ENCODE measurements at regions not wholly inside any gene's neighbourhood (a gene's known extent, or its start where the extent isn't known, plus 50 kb on each side); places are given as distances from the start of the nearest gene placed in this dataset.
"Not testable (repeated sequence)": the region's sequence is repeated elsewhere in the genome, so short reads cannot be mapped to it uniquely, and the experiment has no call there.

DNA sequence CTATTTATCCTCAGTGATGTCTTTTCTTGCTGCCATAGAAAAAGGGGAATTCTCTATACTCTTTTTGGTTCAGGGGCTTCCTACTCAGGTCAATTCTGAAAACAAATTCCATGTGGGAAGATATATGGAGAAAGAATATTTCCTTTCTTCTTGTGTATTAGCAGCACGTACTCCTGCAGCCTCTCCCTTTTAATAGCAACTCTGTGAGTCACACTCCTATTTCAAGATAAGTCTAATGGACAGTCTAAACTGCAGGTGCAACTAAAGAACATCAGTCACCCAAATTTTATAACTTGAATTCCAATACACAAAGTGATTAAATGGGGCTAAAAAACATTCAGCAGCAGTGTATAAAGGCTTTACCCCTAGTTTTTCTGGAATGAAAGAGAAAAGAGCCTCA is 942.2 kb downstream of the CNTNAP5 start:
- DNase-seq (ENCODE audit: low read depth): no peak

DNA sequence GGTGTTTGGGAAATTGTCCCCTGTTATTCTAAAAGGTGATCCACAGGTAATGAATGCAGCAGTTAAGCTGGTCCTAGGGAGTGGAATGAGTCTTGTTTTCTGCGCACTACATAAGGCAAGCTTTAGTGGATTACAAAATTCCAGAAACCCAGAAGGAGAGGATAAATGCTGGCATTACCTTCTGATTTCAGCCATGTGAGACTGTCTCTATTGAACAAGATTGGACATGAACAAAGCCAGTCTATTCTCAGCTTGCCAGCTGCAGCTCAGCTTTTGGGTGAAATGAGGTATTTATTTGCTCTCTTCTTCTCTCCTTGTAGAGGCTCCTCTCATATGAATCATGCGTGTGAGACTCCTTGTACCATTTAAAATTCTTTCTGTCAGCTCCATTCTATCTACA is 944.9 kb downstream of the CNTNAP5 start:
- no peak for DNase-seq (ENCODE audit: low read depth)

DNA sequence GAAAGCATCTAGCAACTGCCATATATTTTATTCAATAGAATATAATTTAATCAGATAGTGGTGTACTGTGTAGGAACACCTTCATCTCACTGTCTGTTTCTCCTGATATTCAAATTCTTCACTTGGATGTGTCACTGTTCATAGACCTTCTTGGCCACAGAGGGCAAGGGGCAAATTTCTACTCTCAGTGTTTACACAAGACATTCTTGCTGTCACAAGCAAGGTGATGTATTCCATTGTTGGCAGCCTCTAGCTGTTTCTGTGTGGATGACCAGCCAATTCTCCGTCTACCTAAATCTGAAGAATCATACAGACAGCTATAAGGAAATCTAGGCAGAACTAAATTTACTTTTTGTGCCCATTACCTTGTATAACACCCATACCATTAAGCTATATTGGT is 948.3 kb downstream of the CNTNAP5 start:
- no peak for DNase-seq (ENCODE audit: low read depth)

DNA sequence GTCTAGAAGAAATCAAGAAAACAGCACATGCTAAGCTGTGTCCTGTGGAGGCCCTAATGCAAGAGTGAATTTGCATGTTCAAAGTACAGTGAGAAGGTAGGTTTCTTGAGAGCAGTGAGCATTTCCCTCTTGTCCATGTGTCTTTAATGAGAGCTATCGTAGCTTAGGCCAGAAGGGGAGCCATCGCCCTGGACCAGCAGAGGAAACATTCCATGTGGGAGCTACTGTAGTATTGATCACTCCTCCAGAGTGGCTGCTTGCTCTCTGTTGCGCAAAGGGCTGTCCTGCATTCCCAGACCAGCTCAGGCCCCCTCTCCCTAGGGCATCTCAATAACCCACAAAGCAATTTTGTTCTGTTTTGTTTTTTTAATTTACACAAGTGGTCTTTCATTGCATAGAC is 950.1 kb downstream of the CNTNAP5 start:
- no peak for DNase-seq (ENCODE audit: low read depth)

DNA sequence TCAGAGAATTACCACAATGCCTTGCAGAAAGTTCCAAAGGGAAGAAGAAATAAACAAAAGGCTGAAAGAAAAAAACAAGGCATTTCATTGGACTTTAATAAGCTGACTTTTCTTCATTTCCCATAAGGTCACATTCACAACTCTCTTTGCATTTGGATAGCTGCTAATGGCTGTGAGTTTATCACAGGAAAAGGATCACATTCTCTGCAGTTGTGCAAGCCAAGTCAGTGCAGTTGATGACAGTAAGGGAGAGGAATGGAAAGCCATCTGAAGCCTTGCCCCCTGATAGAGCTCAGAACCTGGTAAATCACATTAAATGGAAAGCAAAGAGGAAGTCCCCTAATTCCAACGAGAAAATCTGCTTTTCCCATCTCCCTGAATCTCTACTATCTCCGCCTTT is 950.6 kb downstream of the CNTNAP5 start:
- DNase-seq (ENCODE audit: low read depth): no peak

DNA sequence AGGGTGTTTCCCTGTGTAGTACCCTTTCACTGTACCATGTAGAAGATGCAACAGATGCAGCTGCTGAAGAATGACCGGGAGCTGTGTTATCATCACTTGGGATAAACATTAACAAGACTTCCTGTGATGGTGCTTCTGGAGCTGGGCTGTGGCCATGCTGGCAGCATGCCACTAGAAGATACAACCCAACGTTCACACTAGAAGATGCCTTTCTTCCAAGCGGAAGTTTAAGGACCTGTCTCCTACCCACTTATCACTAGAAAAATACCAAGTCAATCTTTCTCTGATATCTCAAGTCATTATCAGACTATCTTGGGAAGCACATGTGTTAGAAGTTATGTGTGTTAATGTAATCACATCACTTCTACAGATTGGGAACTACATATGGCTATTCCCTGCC is 953.5 kb downstream of the CNTNAP5 start:
- no peak for DNase-seq (ENCODE audit: low read depth)

DNA sequence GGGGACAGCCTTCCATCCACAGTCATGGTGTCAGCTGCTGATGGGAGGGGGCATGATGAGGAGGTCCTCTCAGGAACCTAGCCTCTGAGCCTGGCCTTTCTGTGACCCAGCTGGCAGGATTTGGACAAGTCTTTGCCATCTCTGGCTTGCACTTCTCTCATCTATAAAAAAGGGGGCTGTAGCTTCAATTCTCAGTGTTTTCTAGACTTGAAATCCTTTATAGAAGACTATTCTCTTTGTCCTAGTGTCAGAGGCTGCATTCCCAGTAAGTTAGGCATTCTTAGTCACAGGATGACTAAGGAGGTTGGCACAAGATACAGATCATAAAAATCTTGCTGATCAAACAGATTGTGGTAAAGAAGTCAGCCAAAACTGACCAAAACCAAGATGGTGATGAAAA is 958.5 kb downstream of the CNTNAP5 start:
- no peak for DNase-seq (ENCODE audit: low read depth)

DNA sequence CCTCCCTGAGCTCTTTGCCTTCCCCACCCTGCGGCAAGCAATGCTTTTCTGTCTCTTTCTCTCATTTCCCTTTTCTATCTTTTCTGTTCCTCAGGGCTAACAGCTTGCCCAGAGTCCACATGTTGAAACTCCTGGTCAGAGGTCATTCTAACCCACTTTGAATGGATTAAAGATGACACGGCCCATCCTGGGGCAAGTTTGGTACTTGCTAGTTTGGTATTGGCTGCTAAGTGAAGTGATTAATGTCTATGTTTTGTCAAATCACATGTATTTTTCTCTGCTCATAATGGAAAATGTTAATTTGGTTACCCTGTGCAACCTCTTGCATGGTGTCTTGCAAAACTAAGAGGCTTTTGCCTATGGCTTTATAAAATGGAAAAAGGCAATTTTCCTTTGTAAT is 960.2 kb downstream of the CNTNAP5 start:
- no peak for DNase-seq (ENCODE audit: low read depth)

DNA sequence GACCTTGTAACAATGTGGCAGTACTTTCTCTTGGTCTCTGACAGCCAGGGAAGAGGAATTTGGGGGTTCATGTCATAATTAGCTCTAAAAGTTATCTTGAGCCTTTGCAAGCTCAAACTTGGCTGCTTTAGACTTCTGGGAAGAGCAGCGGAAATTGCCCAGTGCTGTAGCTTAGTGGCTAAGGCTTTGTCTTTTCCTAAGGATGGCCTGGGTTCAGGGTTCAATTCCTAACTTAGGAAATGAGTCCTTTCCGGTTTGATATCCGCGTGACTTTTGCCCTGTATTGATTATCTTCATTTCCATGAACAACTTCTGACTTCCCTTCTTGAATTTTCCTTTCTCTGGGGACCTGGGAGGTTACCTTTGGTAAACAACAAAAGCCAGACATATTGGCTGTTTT is 961.0 kb downstream of the CNTNAP5 start:
- no peak for DNase-seq (ENCODE audit: low read depth)

DNA sequence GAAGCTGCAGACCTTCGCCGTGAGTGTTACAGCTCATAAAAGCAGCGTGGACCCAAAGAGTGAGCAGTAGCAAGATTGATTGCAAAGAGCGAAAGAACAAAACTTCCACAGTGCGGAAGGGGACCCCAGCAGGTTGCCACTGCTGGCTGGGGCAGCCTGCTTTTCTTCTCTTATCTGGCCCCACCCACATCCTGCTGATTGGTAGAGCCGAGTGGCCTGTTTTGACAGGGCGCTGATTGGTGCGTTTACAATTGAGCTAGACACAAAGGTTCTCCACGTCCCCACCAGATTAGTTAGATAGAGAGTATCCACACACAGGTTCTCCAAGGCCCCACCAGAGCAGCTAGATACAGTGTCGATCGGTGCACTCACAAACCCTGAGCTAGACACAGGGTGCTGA is 961.8 kb downstream of the CNTNAP5 start:
- not testable (repeated sequence) for DNase-seq (ENCODE audit: low read depth)

DNA sequence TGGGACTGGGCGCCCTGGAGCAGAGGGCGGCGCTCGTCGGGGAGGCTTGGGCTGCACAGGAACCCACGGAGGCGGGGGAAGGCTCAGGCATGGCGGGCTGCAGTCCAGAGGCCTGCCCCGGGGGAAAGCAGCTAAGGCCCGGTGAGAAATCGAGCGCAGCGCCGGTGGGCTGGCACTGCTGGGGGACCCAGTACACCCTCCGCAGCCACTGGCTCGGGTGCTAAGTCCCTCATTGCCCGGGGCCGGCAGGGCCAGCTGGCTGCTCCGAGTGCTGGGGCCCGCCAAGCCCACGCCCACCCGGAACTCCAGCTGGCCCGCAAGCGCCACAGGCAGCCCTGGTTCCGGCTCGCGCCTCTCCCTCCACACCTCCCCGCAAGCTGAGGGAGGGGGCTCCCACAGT is 962.3 kb downstream of the CNTNAP5 start:
- not testable (repeated sequence) for DNase-seq (ENCODE audit: low read depth)

DNA sequence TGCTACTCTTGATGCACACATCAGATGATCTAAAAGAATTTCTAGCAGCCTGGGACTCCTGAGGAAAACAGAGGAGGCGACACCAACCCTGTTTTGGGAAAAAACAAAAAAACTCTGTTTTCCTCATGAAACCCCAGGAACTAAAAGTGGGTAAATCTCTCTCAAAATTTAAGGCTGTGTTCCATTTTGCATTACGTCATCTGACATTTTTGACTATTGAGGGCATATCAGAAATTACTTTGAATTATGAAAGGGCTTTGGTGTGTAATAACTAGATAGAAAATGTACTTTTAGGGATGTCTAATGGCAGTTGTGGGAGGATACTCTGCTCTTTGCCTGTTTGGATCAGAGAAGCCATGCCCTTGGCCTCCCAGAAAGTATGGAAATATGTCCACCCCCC is 963.0 kb downstream of the CNTNAP5 start:
- DNase-seq (ENCODE audit: low read depth): no peak

DNA sequence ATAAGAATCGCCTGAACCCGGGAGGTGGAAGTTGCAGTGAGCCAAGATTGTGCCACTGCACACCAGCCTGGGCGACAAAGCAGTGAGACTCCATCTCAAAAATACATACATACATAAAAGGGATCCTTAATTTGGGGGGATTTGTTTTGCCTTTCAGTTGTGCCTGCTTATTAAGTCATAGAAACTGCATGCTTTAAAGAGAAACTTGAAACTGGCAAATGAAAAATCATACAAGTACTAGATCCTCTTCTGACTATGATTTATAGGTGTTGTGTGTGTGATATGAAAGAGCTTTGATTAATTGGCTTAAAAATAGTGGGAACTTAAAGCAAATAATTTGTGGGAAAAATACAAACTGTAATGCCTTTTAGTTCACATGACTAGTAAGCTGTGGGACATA is 963.7 kb downstream of the CNTNAP5 start:
- DNase-seq (ENCODE audit: low read depth): no peak

DNA sequence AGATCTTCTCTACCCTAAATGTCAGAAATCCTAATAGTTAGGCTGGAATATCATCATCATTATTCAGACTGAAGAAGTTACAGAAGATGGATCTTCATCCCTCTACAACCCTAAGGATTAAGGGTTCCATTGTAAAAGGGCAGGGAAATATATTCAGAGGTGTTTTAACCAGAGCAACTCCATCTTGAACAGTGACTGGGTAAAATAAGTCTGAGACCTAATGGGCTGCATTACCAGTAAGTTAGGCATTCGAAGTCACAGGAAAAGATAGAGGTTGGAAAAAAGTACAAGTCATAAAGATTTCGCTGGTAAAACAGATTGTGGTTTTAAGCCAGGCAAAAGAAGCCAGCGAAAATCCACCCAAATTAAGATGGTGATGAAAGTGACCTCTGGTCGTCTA is 968.7 kb downstream of the CNTNAP5 start:
- no peak for DNase-seq (ENCODE audit: low read depth)

DNA sequence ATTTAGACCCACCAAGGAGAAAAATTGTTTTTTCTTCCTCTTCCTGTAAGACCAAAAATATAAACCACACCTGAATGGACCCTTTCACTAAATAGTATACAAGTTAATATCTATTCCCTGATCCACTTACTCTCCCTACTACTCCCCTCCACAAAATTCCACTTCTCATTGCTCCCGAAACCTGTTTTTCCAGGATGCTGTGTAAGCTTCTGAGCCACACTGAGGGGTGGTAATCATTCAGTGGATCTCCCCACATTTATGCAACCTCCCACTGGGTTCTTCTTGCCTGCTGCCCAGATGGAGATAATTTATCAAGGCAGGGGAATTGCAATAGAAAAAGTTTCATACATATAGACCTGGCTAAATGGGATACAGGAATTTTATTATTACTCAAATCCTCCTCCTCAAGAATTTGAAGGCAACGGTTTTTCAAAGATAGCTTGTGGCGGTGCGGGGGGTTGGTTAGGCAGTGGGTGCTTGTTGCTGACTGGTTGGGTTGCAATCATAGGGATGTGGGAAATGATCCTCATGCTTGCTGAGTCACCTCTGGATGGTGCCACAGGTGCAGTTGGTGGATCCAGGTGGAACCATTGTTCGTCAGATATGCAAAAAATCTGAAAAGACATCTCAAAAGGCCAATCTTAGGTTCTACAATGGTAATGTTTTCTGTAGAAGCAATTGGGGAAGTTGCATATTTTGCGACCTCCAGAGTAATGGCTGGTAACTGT is 970.3 kb downstream of the CNTNAP5 start:
- DNase-seq (ENCODE audit: low read depth): no peak

DNA sequence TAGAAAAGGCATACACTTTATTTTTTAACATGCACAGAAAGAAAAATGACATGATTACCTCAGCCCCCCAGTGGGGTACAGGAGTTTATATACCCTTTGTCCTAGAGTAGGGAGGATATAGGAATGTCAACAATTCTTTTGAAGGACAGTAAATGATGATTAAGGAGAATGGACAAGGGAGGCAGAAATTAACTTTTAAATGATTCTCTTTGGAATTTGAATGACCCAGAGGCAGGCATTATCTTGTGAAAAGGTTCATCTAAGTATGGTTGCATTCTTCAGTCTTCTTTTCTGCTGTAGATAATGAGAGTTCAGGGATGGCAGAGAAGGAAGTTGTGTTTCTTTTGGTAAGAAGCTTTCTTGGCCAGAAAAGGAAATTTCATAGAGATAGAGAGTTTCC is 971.3 kb downstream of the CNTNAP5 start:
- no peak for DNase-seq (ENCODE audit: low read depth)

DNA sequence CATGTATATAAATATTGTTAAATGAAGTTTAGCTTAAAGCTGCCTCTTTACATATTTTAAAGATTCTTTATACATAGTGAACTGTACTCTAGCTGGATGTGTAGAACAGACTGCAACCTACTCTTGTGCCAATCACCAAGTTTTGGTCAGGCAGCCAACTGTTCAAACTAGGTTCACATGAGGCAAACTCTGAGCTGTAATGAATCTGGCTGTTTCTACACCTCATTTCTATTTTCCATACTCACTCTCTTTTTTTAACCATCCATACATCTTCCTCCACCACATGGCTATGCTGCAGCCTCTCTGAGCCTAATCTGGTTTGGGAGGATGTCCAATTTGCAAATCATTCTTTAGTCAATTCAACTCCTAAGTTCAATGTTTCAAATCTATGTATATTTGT is 974.8 kb downstream of the CNTNAP5 start:
- no peak for DNase-seq (ENCODE audit: low read depth)

DNA sequence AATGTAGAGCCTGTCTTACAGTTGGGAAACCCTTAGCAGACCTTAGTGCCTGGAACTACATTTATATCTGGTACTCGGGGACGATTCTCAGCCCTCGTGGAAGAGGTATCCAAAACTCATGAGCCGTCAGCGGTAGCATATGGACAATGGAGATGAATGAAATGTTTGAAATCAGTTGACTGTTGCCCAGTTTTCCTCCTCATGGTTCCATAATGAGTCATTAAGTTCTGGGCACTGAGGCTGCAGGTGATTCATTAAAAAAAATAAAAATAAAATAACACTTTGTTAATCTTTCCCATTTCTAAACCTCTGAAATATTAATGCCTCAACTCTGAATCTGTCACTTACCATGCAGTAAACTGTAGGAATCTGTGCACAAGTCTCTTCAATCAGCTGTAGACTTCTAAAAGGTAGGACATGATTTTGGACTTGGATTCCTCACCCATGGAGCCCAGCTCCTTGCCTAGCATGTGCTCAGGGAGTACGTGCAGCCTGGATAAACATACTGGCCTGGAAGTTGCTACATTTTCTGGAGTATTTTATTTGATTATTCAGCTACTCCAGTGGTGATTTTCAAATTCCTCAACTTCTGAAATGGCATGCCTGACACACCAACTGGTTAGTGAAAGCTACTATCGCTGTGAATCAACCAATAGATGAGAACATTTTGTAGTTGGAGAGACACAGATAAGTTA is 979.2 kb downstream of the CNTNAP5 start:
- no peak for DNase-seq (ENCODE audit: low read depth)

DNA sequence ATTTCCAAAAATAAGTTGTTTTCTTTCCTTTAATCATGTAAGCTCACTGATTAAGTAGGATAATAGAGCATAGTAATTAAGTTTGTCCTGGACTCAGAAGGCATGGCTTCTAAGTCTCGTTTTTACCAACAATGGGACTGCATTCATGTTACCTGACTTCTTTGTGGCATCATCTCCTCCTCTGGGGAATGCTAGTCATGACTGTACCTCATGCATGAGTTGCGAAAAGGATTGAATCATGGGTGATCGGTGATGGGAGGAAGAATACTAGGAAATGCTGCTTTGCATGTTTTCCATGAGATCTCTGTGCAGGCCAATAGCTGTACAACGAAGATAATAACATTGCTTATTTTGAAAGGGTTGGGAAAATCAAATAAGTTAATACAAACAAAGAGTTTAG is 981.6 kb downstream of the CNTNAP5 start:
- no peak for DNase-seq (ENCODE audit: low read depth)

DNA sequence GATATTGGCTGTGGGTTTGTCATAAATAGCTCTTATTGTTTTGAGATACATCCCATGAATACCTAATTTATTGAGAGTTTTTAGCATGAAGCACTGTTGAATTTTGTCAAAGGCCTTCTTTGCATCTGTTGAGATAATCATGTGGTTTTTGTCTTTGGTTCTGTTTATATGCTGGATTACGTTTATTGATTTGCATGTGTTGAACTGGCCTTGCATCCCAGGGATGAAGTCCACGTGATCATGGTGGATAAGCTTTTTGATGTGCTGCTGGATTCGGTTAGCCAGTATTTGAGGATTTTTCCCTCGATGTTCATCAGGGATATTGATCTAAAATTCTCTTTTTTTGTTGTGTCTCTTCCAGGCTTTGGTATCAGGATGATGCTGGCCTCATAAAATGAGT is 1003.6 kb downstream of the CNTNAP5 start:
- not testable (repeated sequence) for DNase-seq (ENCODE audit: low read depth)

DNA sequence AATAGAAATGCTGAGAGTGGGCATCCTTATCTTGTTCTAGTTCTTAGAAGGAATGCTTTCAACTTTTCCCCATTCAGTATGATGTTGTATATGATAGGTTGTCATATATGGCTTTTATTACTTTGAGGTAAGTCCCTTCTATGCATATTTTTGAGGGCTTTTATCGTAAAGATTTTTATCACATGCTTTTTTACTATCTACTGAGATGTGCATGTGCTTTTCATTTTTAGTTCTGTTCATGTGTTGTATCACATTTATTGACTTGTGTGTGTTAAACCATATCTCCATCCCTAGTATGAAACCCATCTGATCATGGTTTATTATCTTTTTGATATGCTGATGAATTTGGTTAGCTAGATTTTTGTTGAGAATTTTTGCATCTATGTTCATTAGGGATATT is 1008.8 kb downstream of the CNTNAP5 start:
- no peak for DNase-seq (ENCODE audit: low read depth)

DNA sequence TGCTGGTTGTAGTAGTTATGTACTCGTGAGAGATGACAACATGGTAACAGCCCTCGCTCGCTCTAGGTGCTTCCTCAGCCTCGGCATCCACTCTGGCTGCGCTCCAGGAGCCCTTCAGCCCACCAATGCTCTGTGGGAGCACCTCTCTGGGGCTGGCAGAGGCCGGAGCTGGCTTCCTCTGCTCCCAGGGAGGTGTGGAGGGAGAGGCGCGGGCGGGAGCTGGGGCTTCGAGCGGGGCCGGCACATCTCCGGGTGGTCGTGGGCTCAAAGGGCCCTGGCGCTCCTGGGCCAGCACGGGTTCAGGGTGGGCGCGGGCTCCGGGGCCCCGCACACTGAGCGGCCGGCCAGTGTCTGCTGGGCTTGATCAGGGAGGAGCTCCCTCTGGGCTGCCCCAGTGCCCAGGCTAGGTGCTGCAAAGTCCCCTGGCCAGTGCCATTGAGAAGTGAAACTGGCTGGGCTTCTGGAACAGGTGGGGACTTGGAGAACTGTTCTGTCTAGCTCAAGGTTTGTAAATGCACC is 1012.1 kb downstream of the CNTNAP5 start:
- DNase-seq (ENCODE audit: low read depth): no peak

DNA sequence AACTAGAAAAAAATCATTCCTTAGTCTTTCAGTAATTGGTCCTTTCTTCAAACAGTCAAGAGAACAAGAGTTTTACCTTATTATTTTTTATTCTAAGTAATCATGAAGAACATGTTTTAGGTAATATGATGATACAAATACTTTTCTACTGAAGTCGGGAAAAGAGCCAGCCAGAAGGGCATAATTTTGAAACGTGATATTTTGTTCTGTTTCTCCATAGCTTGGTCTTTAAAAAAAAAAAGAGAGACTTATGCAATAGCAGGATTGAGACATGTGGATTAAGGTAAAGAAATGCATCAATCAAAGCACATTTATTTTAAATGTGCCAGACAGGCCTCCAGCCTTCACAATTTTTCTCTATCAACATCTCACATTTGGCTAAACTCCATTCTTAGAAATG is 1016.8 kb downstream of the CNTNAP5 start:
- no peak for DNase-seq (ENCODE audit: low read depth)

DNA sequence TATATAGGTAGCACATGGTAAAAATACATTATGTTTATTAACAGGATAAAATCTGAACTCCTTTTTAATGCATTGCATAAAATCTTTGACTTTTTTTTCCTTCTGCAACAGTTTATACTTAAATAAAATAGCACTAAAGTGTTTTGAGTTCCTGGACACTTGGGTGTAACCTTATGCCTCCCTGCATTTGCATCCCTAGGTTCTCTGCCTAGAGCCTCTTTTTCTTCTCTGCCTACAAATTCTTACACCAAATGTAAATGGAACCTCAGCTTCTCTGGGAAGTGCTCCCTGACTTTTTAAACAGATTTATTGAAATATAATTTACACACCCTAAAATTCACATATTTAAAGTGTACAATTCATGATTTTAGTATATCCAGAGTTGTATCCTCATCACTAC is 1017.6 kb downstream of the CNTNAP5 start:
- no peak for DNase-seq (ENCODE audit: low read depth)
